ENCODE measurements at regions not wholly inside any gene's neighbourhood (a gene's known extent, or its start where the extent isn't known, plus 50 kb on each side); places are given as distances from the start of the nearest gene placed in this dataset.

DNA sequence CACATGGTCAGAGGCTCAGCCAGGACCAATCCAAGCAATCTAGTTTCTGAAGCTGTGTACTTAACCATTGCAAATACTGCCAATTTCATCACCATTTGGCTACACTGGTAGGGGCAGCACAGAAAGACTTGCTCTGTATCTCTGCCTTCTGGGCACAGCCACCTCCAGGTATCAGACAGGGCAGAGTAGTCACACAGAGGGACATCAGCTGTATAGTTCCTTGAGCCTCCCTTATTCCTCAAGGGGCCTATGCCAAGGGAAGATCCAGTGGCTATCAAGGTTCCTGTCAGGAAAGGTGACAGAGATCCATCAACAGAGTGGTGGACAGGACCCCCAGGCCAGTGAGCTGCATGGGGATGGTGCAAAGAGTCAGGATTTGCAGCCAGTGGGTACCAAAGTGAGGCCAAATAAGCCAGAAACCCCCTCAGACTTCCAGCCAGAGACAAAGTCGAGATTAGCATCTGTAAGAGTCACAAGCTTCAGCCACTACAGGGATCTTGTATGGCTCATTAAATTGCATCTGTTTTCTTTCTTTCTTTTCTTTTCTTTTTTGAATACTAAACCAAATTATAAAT, 381.6 kb upstream of the CPEB2 start:
- TF ChIP-seq, protein P1, sequence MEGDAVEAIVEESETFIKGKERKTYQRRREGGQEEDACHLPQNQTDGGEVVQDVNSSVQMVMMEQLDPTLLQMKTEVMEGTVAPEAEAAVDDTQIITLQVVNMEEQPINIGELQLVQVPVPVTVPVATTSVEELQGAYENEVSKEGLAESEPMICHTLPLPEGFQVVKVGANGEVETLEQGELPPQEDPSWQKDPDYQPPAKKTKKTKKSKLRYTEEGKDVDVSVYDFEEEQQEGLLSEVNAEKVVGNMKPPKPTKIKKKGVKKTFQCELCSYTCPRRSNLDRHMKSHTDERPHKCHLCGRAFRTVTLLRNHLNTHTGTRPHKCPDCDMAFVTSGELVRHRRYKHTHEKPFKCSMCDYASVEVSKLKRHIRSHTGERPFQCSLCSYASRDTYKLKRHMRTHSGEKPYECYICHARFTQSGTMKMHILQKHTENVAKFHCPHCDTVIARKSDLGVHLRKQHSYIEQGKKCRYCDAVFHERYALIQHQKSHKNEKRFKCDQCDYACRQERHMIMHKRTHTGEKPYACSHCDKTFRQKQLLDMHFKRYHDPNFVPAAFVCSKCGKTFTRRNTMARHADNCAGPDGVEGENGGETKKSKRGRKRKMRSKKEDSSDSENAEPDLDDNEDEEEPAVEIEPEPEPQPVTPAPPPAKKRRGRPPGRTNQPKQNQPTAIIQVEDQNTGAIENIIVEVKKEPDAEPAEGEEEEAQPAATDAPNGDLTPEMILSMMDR (IDR thresholded peaks at IDR 0.05; ENCODE audit: extremely low read depth, missing control alignments), result no peak
- DNase-seq (ENCODE audit: low spot score), result no peak

DNA sequence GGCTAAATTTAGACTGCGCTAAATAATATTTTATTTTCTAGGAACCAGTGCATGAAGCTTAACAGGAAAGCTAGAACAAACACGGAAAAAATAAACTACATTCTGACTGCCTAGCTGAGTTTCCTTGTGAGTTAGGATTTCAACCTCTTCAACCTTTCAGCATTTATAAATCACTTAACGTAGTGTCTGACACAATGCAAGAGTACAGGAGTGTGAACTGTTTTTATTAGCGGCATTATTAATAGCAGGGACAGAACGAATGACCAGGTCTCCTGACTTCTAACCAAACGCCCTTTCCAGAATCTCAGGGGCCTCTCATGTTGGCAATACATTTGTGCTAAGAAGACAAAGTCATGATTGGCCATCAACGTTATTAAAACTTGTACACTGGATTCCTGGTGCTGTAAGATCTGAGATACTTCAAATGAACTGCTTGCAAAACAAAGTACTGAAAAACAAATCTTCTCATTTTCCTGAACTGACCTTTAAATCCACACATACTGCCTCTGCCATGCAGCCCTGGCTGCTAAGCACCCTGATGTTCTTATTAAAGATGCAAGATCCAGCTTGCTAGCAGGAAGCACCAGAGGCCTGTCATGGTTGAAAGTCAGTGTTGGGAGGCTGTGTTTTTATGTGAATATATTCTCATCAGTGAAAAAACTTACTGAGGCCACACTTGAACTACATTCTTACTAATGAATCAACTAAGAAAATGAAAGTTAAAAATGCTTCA, 380.4 kb upstream of the CPEB2 start:
- TF ChIP-seq, protein P1 (IDR thresholded peaks at IDR 0.05; ENCODE audit: extremely low read depth, missing control alignments), result no peak

DNA sequence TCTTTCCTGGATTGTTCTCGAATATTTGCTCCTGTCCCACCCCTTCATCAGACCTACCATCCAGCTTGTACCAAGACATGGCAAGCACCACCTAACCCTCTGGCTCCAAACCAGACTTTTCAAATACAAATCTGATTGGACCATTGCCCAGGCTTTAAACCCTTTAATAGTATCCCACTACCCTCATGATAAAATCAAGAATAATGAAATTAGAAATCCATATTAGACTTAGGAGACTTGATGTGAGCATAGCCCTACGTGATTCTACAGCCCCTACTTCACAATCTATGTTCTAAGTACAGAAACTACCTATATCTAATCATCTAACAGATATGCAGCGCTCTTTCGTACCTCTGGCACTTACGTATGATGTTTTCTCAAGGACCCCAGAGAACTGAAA, 375.2 kb upstream of the CPEB2 start:
- TF ChIP-seq, protein P1 (IDR thresholded peaks at IDR 0.05; ENCODE audit: extremely low read depth, missing control alignments), result no peak
- DNase-seq (ENCODE audit: low spot score), result no peak

More for the DNA sequence above, 380.4 kb upstream of the CPEB2 start:
- no peak for DNase-seq (ENCODE audit: low spot score)

DNA sequence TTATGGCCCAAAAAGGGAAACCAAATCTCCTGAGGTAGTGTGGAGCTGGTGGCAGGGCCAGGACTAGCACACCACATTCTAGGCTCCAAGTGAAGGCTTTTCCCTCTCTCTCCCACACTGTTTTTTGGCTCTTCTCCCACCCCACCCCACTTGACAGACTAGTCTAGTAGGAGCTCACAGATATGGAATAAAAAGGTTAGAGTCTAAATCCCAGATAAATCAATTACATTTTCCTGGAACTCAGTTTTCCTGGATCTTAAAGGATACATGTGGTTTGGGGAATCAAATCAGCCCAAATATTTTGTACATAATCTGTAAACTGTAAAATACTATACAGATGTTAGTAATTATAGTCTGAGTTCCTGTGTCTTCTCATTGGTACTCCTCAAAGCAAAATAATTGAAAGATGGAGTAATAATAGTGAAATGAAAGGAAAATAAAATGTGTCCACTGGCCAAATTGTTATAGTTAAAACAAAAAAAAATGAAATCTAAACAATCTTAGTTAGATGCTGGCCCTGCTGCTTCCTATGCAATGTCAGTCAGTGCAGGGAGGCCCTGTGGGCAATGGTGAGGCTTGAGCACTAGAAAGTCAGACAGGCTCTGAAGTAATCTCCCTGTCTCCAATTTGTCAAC, 370.4 kb upstream of the CPEB2 start:
- TF ChIP-seq, protein P1 (IDR thresholded peaks at IDR 0.05; ENCODE audit: extremely low read depth, missing control alignments), result no peak
- DNase-seq (ENCODE audit: low spot score), result no peak

DNA sequence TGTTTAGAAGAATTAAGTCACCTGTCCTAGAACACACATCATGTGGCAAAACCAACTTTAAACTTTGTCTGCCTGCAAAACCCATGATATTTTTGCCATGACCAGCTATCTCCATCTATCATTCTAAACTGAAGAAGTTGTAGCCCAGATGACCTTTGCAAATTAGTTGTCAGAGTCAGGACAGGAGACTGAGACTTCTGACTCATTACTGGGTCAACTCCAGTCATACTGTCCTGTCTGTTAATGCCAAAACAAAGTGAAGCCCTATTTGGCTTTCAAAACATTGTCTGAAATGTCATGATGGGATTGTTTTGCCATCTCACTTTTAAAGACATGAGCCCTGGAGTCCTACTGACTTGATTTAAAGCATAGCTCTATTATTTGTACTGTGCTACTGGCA, 365.7 kb upstream of the CPEB2 start:
- TF ChIP-seq, protein P1 (IDR thresholded peaks at IDR 0.05; ENCODE audit: extremely low read depth, missing control alignments), result no peak
- no peak for DNase-seq (ENCODE audit: low spot score)

DNA sequence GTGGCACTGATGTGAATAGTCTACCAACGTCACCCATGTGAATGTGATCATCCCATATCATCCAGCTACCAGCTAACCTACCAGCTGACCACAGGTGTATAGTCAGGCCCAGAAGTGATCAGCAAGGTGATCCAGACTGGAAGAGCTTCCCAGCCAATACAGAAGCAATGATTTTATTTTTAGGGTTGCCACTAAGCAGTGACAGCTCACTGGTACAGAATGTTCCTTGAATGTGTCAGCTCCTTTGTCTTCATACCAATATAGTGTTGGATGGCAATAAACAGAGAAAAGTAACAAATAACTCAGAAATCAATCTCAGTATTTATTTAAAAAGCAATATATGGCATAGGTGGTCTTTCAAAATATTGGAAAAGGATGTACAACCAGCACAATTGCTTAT, 361.8 kb upstream of the CPEB2 start:
- DNase-seq (ENCODE audit: low spot score), result no peak
- TF ChIP-seq, protein P1 (IDR thresholded peaks at IDR 0.05; ENCODE audit: extremely low read depth, missing control alignments), result no peak

DNA sequence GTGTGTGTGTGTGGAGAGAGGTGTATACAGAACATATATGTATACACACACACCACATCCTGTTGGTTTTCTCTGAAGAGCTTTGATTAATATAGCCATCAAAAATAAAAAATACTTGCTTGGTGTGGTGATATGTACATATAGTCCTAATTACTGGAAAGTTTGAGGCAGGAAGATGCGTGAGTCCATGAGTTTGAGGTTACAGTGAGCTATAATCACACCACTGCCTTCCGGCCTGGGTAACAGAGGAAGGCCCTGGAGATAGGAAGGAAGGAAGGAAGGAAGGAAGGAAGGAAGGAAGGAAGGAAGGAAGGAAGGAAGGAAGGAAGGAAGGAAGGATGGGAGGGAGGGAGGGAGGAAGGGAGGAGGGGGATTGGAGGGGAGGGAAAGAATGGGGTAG, 360.4 kb upstream of the CPEB2 start:
- TF ChIP-seq, protein P1 (IDR thresholded peaks at IDR 0.05; ENCODE audit: extremely low read depth, missing control alignments), result no peak
- no peak for DNase-seq (ENCODE audit: low spot score)

Data from GM20000 (cell line).